ENCODE measurements at regions not wholly inside any gene's neighbourhood (a gene's known extent, or its start where the extent isn't known, plus 50 kb on each side); places are given as distances from the start of the nearest gene placed in this dataset.

- H3K27me3 ChIP-seq (ENCODE audit: insufficient read depth, low read length): no peaks in the 10 kb centered on the region
- no peak for TF ChIP-seq CTCF (IDR thresholded peaks at IDR 0.05; ENCODE audit: low read length)
- TF ChIP-seq EZH2 (IDR thresholded peaks at IDR 0.05; ENCODE audit: borderline replicate concordance, low read length): no peak
- H2AFZ ChIP-seq (ENCODE audit: low read length): no peak overlapping the region
Observed at GRCh38 chr3:182482705-182483104, 310.6 kb upstream of the ATP11B start.

DNA sequence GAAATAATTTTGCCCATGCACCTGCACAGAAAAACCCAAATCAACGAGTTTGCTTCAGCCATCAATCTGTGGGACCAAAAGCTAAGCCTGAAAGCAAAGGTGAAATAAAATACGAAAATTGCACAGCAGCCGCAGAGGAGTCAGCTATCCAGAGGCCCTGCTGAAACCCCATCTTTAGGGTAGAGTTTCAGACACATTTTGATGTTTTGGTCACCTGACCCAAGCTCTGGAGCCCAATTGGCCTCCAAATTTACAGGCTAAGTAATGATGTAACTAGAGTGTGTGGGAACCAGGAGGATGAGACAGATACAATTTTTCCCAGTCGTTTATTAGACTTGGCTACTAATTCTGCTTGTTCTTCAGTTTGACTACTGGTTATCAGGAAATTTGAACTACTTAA lies 308.6 kb upstream of the ATP11B start:
- Histone ChIP-seq H3K9me3 (ENCODE audit: low read length) (no peaks in the 10 kb centered on the region), H3K27ac (ENCODE audit: low read depth, low read length, poor library complexity, severe bottlenecking) (no peak overlapping the region), H3F3A (ENCODE audit: insufficient read depth, low read length) (no peaks in the 10 kb centered on the region), H3K27me3 (ENCODE audit: insufficient read depth, low read length) (no peaks in the 10 kb centered on the region), H3K9ac (ENCODE audit: low read length) (no peak overlapping the region), H3K79me2 (ENCODE audit: insufficient read depth, low read length) (no peaks in the 10 kb centered on the region), H2AFZ (ENCODE audit: low read length) (no peak overlapping the region), H4K20me1 (ENCODE audit: insufficient read depth, low read length) (no peaks in the 10 kb centered on the region), H3K4me2 (ENCODE audit: low read length) (no peak overlapping the region), H3K9me2 (ENCODE audit: low read depth, low read length) (no peaks in the 10 kb centered on the region), H3K4me1 (ENCODE audit: insufficient read depth, low read length, severe bottlenecking) (no peaks in the 10 kb centered on the region), H3K4me3 (ENCODE audit: low read depth, low read length, poor library complexity, severe bottlenecking) (no peak overlapping the region), H3K36me3 (ENCODE audit: insufficient read depth, low read length) (no peaks in the 10 kb centered on the region)
- TF ChIP-seq CTCF (IDR thresholded peaks at IDR 0.05; ENCODE audit: low read length): no peak
- no peak for TF ChIP-seq EZH2 (IDR thresholded peaks at IDR 0.05; ENCODE audit: borderline replicate concordance, low read length)

More at GRCh38 chr3:182482705-182483104, 310.6 kb upstream of the ATP11B start:
- Histone ChIP-seq H3K4me2 (ENCODE audit: low read length) (no peak overlapping the region), H3K4me1 (ENCODE audit: insufficient read depth, low read length, severe bottlenecking) (no peaks in the 10 kb centered on the region), H3K36me3 (ENCODE audit: insufficient read depth, low read length) (no peaks in the 10 kb centered on the region), H4K20me1 (ENCODE audit: insufficient read depth, low read length) (no peaks in the 10 kb centered on the region), H3K9me3 (ENCODE audit: low read length) (no peaks in the 10 kb centered on the region), H3K9me2 (ENCODE audit: low read depth, low read length) (no peaks in the 10 kb centered on the region), H3K79me2 (ENCODE audit: insufficient read depth, low read length) (no peaks in the 10 kb centered on the region), H3K9ac (ENCODE audit: low read length) (no peak overlapping the region), H3F3A (ENCODE audit: insufficient read depth, low read length) (no peaks in the 10 kb centered on the region), H3K4me3 (ENCODE audit: low read depth, low read length, poor library complexity, severe bottlenecking) (no peak overlapping the region), H3K27ac (ENCODE audit: low read depth, low read length, poor library complexity, severe bottlenecking) (no peak overlapping the region)

DNA sequence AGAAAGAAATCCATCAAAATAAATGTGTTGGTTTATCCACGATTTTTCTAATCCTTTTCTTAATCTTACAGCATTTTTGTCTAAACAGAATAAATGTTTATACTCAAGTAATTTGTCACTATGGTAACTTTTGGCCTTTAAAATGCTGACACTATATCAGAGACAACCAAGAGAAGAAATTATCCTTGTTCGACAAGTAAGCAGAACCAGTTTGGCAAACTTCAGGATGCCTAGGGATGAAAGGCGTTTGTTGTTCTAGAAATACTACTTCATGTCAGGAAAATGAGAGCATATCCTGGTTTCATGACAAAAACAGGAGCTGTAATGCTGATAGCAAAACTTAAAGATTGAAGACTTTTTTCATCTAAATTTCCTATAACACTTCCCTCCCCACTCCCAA lies 308.0 kb upstream of the ATP11B start:
- no peaks in the 10 kb centered on the region for H4K20me1 ChIP-seq (ENCODE audit: insufficient read depth, low read length)
- no peaks in the 10 kb centered on the region for H3K4me1 ChIP-seq (ENCODE audit: insufficient read depth, low read length, severe bottlenecking)
- no peak for TF ChIP-seq CTCF (IDR thresholded peaks at IDR 0.05; ENCODE audit: low read length)
- no peak for TF ChIP-seq EZH2 (IDR thresholded peaks at IDR 0.05; ENCODE audit: borderline replicate concordance, low read length)
- H3F3A ChIP-seq (ENCODE audit: insufficient read depth, low read length): no peaks in the 10 kb centered on the region
- H3K4me3 ChIP-seq (ENCODE audit: low read depth, low read length, poor library complexity, severe bottlenecking): no peak overlapping the region
- H3K27me3 ChIP-seq (ENCODE audit: insufficient read depth, low read length): no peaks in the 10 kb centered on the region
- H3K9ac ChIP-seq (ENCODE audit: low read length): no peak overlapping the region
- H3K27ac ChIP-seq (ENCODE audit: low read depth, low read length, poor library complexity, severe bottlenecking): no peak overlapping the region
- H3K9me2 ChIP-seq (ENCODE audit: low read depth, low read length): no peaks in the 10 kb centered on the region
- H3K36me3 ChIP-seq (ENCODE audit: insufficient read depth, low read length): no peaks in the 10 kb centered on the region
- no peaks in the 10 kb centered on the region for H3K79me2 ChIP-seq (ENCODE audit: insufficient read depth, low read length)
- H3K4me2 ChIP-seq (ENCODE audit: low read length): no peak overlapping the region
- H3K9me3 ChIP-seq (ENCODE audit: low read length): no peaks in the 10 kb centered on the region
- H2AFZ ChIP-seq (ENCODE audit: low read length): no peak overlapping the region

Measured in OCI-LY1 (cell line).